ENCODE measurements at regions not wholly inside any gene's neighbourhood (a gene's known extent, or its start where the extent isn't known, plus 50 kb on each side); places are given as distances from the start of the nearest gene placed in this dataset.

DNA sequence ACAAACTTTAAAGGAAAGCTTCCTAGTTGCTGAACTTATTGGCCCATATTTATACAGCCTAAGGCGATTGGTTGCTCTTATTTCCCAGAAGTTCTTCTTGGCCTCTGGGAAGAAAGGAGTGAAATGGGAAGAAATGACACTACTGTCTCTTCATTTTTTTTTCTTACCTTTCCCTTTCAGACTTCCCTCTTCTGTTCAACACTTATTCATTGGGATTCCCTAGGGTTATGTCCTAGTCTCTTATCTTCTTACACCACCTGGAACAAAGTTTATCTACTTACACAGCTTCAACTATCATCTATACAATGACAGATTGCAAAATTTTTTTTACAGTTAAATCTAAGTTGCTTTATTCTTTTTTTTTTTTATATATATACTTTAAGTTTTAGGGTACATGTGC lies 68.0 kb downstream of the SNX12 start:
- Histone ChIP-seq H3K27ac (ENCODE audit: insufficient read depth, low read length, poor library complexity, severe bottlenecking) (no peak overlapping the region), H3K9me3 (ENCODE audit: control insufficient read depth, low read length) (no peaks in the 10 kb centered on the region), H3K27me3 (replicated peaks; ENCODE audit: control insufficient read depth, insufficient read depth, low read length, poor library complexity, severe bottlenecking) (no peaks in the 10 kb centered on the region), H3K4me1 (ENCODE audit: control insufficient read depth, insufficient read depth, low read length, poor library complexity, severe bottlenecking) (no peaks in the 10 kb centered on the region), H3K4me3 (ENCODE audit: insufficient read depth, low read depth, low read length, poor library complexity, severe bottlenecking) (no peak overlapping the region), H3K36me3 (ENCODE audit: control insufficient read depth, insufficient read depth, low read length) (no peaks in the 10 kb centered on the region)
- DNase-seq = no peak

DNA sequence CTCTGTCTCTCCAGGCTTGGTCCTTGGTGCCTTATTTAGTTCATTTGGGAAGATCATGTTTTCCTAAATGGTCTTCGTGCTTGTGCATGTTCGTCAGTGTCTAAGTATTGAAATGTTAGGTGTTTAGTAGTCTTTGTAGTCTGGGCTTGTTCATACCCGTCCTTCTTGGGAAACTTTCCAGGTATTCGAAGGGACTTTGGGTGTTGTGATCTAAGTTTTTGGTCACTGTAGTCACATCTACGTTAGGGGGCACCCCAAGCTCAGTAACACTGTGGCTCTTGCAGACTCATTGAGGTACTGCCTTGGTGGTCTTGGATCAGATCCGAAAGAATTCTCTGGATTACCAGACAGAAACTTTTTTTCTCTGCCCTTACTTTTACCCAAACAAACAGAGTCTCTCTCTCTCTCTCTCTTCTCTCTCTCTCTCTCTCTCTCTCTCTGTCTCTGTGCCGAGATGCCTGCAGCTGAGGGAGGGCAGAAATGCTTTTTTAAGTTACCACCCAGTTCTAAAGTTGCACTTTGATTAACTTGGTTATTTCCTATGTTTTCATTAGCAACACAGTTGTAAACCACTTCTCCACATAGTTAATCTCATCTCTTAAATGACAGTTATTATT lies 67.6 kb upstream of the SLC7A3 start:
- no peaks in the 10 kb centered on the region for H3K36me3 ChIP-seq (ENCODE audit: control insufficient read depth, insufficient read depth, low read length)
- no peak overlapping the region for H3K27ac ChIP-seq (ENCODE audit: insufficient read depth, low read length, poor library complexity, severe bottlenecking)
- no peak overlapping the region for H3K4me3 ChIP-seq (ENCODE audit: insufficient read depth, low read depth, low read length, poor library complexity, severe bottlenecking)
- H3K27me3 ChIP-seq (replicated peaks; ENCODE audit: control insufficient read depth, insufficient read depth, low read length, poor library complexity, severe bottlenecking) = no peaks in the 10 kb centered on the region
- DNase-seq = peak in 1 of 3 donors; percentile 0
- H3K4me1 ChIP-seq (ENCODE audit: control insufficient read depth, insufficient read depth, low read length, poor library complexity, severe bottlenecking) = no peaks in the 10 kb centered on the region
- no peaks in the 10 kb centered on the region for H3K9me3 ChIP-seq (ENCODE audit: control insufficient read depth, low read length)

DNA sequence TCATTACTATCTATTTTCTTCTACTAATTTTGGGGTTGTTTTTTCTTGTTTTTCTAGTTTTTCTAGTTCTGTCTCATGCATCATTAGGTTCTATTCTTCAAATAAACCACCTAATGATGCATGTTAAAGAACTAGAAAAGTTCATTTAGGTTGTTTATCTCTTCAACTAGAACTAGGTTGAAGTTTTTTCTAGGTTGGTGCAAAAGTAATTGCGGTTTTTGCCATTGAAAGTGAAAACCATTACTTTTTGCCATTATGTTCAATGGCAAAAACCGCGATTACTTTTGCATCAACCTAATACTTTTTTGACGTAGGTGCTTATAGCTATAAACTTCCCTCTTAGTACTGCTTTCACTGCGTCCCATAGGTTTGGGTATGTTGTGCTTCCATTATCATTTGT lies 64.4 kb upstream of the SLC7A3 start:
- H3K4me1 ChIP-seq (ENCODE audit: control insufficient read depth, insufficient read depth, low read length, poor library complexity, severe bottlenecking) = no peaks in the 10 kb centered on the region
- DNase-seq = no peak
- no peaks in the 10 kb centered on the region for H3K9me3 ChIP-seq (ENCODE audit: control insufficient read depth, low read length)
- H3K4me3 ChIP-seq (ENCODE audit: insufficient read depth, low read depth, low read length, poor library complexity, severe bottlenecking) = no peak overlapping the region
- no peaks in the 10 kb centered on the region for H3K27me3 ChIP-seq (replicated peaks; ENCODE audit: control insufficient read depth, insufficient read depth, low read length, poor library complexity, severe bottlenecking)
- no peaks in the 10 kb centered on the region for H3K36me3 ChIP-seq (ENCODE audit: control insufficient read depth, insufficient read depth, low read length)
- H3K27ac ChIP-seq (ENCODE audit: insufficient read depth, low read length, poor library complexity, severe bottlenecking) = no peak overlapping the region

DNA sequence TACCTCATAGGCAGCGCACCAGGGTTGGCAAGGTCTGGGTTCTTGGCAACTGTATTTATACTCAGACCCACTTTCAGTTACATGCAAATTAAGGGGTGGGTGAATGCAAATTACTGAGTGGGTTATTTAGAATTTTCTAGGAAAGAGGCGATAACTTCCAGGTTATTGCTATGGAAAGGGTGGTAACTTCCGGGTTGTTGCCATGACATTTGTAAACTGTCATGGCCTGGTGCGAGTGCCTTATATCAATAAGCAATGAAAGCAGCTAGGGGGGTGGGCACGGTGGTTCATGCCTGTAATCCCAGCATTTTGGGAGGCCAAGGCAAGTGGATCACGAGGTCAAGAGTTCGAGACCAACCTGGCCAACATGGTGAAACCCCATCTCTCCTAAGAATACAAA lies 57.5 kb upstream of the SLC7A3 start:
- no peak for DNase-seq
- Histone ChIP-seq H3K27ac (ENCODE audit: insufficient read depth, low read length, poor library complexity, severe bottlenecking) (no peak overlapping the region), H3K36me3 (ENCODE audit: control insufficient read depth, insufficient read depth, low read length) (no peaks in the 10 kb centered on the region), H3K27me3 (replicated peaks; ENCODE audit: control insufficient read depth, insufficient read depth, low read length, poor library complexity, severe bottlenecking) (no peaks in the 10 kb centered on the region), H3K9me3 (ENCODE audit: control insufficient read depth, low read length) (no peaks in the 10 kb centered on the region), H3K4me1 (ENCODE audit: control insufficient read depth, insufficient read depth, low read length, poor library complexity, severe bottlenecking) (no peaks in the 10 kb centered on the region), H3K4me3 (ENCODE audit: insufficient read depth, low read depth, low read length, poor library complexity, severe bottlenecking) (no peak overlapping the region)

Data from effector memory CD4-positive, alpha-beta T cell (primary cell).